DOHH2 (cell line): ENCODE measurements at regions not wholly inside any gene's neighbourhood (a gene's known extent, or its start where the extent isn't known, plus 50 kb on each side); places are given as distances from the start of the nearest gene placed in this dataset.

Experiments
- H3F3A ChIP-seq: fragments of 200-600 bp; sonication (generic), shearing (Covaris generic); 2 replicates; pipeline ENCODE4 v1.6.0; 2016; ENCODE audit warnings: antibody characterized with exemption, mild to moderate bottlenecking; ENCODE audit not compliant: control insufficient read depth, insufficient read depth
- H3K27ac ChIP-seq: fragments of 200-600 bp; sonication (generic); 2 replicates; pipeline ENCODE4 v1.5.1; 2014; ENCODE audit warnings: low read depth, mild to moderate bottlenecking, low read length, moderate library complexity
- H3K27me3 ChIP-seq: fragments of 200-600 bp; sonication (generic); 2 replicates; pipeline ENCODE4 v1.6.1; 2014; ENCODE audit warnings: mild to moderate bottlenecking, low read length, mixed read lengths; ENCODE audit not compliant: control insufficient read depth
- H3K36me3 ChIP-seq: fragments of 200-600 bp; sonication (generic); 2 replicates; pipeline ENCODE4 v1.6.1; 2014; ENCODE audit warnings: mild to moderate bottlenecking, low read length, moderate library complexity, mixed read lengths; ENCODE audit not compliant: control insufficient read depth
- H3K4me1 ChIP-seq: fragments of 200-600 bp; sonication (generic); 2 replicates; pipeline ENCODE4 v1.6.1; 2014; ENCODE audit warnings: mild to moderate bottlenecking, low read length, mixed read lengths; ENCODE audit not compliant: control insufficient read depth
- H3K4me2 ChIP-seq: fragments of 200-600 bp; sonication (generic); 2 replicates; pipeline ENCODE4 v1.6.0; 2014; ENCODE audit warnings: mild to moderate bottlenecking, low read length, moderate library complexity
- H3K4me3 ChIP-seq: fragments of 200-600 bp; sonication (generic); 2 replicates; pipeline ENCODE4 v1.5.1; 2014; ENCODE audit warnings: mild to moderate bottlenecking, low read length, mixed read lengths
- H3K79me2 ChIP-seq: fragments of 200-600 bp; sonication (generic); 2 replicates; pipeline ENCODE4 v1.6.1; 2014; ENCODE audit warnings: mild to moderate bottlenecking, low read length, mixed read lengths; ENCODE audit not compliant: control insufficient read depth
- H3K9me2 ChIP-seq: fragments of 200-600 bp; sonication (generic); replicated peaks from 2 replicates; pipeline ENCODE4 v1.6.1; 2014; ENCODE audit warnings: mild to moderate bottlenecking, low read length, mixed read lengths; ENCODE audit not compliant: control insufficient read depth
- H3K9me3 ChIP-seq: fragments of 200-600 bp; sonication (generic); 2 replicates; pipeline ENCODE4 v1.6.1; 2014; ENCODE audit warnings: antibody characterized with exemption, low read length, mixed read lengths; ENCODE audit not compliant: control insufficient read depth, insufficient read depth
- H4K20me1 ChIP-seq: fragments of 200-600 bp; sonication (generic); 2 replicates; pipeline ENCODE4 v1.6.0; 2014; ENCODE audit warnings: low read depth, mild to moderate bottlenecking, antibody characterized with exemption, low read length, moderate library complexity; ENCODE audit not compliant: control insufficient read depth, insufficient read depth
- EZH2phosphoT487 ChIP-seq: fragments of 200-600 bp; sonication (generic); IDR thresholded peaks from 2 replicates; pipeline ENCODE4 v1.6.1; 2017; ENCODE audit warnings: borderline replicate concordance, mild to moderate bottlenecking, antibody characterized with exemption, low read length, moderate library complexity, mixed read lengths
- TF ChIP-seq, protein P1 (sequence below): fragments of 200-600 bp; sonication (generic); IDR thresholded peaks from one replicate; pipeline ENCODE4 v1.5.1; 2014; ENCODE audit warnings: antibody characterized with exemption, mild to moderate bottlenecking, low read depth, low read length; ENCODE audit not compliant: poor library complexity, severe bottlenecking

DNA sequence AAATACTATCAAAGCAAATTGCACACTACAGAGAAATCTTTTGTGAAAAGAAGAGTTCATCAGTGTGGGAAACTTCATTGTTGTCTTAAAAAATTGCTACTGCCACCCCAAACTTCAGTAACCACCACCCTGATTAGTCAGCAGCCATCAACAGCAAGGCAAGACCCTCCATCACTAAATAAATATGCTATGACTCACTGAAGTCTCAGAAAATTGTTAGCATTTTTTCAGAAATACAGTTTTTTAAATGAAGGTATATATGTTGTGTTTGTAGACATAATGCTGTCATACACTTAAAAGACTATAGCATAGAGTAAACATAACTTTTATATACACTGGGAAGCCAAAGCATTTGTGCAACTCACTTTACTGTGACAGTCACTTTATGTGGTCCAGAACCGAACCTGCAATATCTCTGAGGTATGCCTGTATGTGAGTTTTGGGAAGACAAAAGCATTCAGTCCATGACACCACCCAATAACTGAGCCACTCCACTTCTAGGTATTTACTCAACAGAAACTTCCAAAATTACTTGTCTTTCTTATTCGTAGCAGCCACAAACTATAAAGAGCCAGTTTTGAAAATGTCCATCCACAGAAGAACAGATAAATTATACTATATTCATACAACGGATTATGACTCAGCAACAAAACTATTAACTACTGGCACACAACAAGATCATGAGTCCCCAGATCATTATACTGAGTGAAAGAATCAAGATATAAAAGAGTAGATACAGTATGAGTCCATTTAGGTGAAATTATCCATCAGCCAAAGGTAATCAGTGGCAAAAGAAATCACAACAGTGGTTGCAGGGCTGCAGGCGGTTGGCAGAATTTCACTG is 649.6 kb downstream of the BCL11B start:
- no peak overlapping the region for H3K4me3 ChIP-seq
- TF ChIP-seq EZH2phosphoT487: no peak
- TF ChIP-seq, protein P1, sequence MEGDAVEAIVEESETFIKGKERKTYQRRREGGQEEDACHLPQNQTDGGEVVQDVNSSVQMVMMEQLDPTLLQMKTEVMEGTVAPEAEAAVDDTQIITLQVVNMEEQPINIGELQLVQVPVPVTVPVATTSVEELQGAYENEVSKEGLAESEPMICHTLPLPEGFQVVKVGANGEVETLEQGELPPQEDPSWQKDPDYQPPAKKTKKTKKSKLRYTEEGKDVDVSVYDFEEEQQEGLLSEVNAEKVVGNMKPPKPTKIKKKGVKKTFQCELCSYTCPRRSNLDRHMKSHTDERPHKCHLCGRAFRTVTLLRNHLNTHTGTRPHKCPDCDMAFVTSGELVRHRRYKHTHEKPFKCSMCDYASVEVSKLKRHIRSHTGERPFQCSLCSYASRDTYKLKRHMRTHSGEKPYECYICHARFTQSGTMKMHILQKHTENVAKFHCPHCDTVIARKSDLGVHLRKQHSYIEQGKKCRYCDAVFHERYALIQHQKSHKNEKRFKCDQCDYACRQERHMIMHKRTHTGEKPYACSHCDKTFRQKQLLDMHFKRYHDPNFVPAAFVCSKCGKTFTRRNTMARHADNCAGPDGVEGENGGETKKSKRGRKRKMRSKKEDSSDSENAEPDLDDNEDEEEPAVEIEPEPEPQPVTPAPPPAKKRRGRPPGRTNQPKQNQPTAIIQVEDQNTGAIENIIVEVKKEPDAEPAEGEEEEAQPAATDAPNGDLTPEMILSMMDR: no peak
- H3K9me2 ChIP-seq: no peaks in the 10 kb centered on the region
- no peaks in the 10 kb centered on the region; the same call in 1 of the 2 replicates for H3K9me3 ChIP-seq
- H4K20me1 ChIP-seq: no peaks in the 10 kb centered on the region
- H3K4me1 ChIP-seq: no peaks in the 10 kb centered on the region
- no peak overlapping the region for H3K27ac ChIP-seq
- no peaks in the 10 kb centered on the region for H3K36me3 ChIP-seq
- no peaks in the 10 kb centered on the region for H3K27me3 ChIP-seq
- no peaks in the 10 kb centered on the region for H3F3A ChIP-seq
- H3K4me2 ChIP-seq: no peak overlapping the region
- H3K79me2 ChIP-seq: no peaks in the 10 kb centered on the region

DNA sequence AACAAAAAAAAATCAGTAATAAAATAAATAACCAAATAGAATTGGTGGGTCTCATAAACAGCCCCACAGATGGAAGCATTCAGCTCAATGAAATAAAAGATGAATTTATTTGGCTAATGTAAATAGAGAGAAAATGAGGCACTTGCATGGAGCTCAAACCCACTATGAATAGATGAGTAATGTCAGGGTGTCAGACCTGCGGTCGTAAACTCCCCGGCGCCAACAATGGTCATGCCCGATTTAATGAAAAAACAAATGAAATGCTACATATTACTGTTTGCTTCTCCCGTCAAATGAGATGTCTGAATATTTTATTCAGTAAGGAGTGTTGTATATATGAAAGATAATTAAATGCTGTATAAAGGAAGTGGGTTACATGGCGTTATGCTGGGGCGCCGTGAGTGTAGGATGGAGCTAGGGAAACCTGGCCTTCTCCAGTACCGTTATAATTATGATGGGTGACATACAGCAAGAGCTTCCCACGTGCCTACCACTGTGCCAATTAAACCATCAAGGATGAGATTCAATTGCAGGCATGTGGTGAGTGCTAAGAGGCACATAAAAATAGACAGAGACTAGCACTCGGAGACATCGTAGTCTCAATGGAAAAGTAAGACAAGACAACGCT is 648.1 kb downstream of the BCL11B start:
- Histone ChIP-seq H3K36me3 (no peaks in the 10 kb centered on the region), H3F3A (no peaks in the 10 kb centered on the region), H3K79me2 (no peaks in the 10 kb centered on the region), H3K4me2 (no peak overlapping the region), H3K9me2 (no peaks in the 10 kb centered on the region), H4K20me1 (no peaks in the 10 kb centered on the region), H3K4me1 (no peaks in the 10 kb centered on the region), H3K9me3 (no peaks in the 10 kb centered on the region; the same call in 1 of the 2 replicates), H3K27me3 (no peaks in the 10 kb centered on the region), H3K27ac (no peak overlapping the region), H3K4me3 (no peak overlapping the region)
- no peak for TF ChIP-seq EZH2phosphoT487
- TF ChIP-seq, protein P1: no peak

- Histone ChIP-seq H3K4me2 (no peak overlapping the region), H3K79me2 (no peaks in the 10 kb centered on the region), H3K9me3 (no peaks in the 10 kb centered on the region), H3K36me3 (no peaks in the 10 kb centered on the region), H3K9me2 (no peaks in the 10 kb centered on the region), H3K4me3 (no peak overlapping the region), H3F3A (no peaks in the 10 kb centered on the region), H3K27ac (no peak overlapping the region), H3K27me3 (no peaks in the 10 kb centered on the region), H4K20me1 (no peaks in the 10 kb centered on the region), H3K4me1 (no peaks in the 10 kb centered on the region)
- TF ChIP-seq, protein P1: no peak
- TF ChIP-seq EZH2phosphoT487: no peak
These were observed 638.6 kb downstream of the BCL11B start for GRCh38 chr14:98633380-98633779.
